Trophoblast cell (in vitro differentiated cells and primary cell): ENCODE measurements at regions not wholly inside any gene's neighbourhood (a gene's known extent, or its start where the extent isn't known, plus 50 kb on each side); places are given as distances from the start of the nearest gene placed in this dataset.

Experiments used
- DNase-seq, 2 donors: peaks; one replicate each; pipeline ENCODE4 v3.0.0-alpha.2; 2016
- H2AFZ ChIP-seq: 2 replicates; pipeline ENCODE4 v1.6.1; 2013; ENCODE audit warnings: low read length, moderate library complexity, mild to moderate bottlenecking; ENCODE audit not compliant: insufficient read depth, poor library complexity
- H2AK5ac ChIP-seq: 2 replicates; pipeline ENCODE4 v1.6.1; 2013; ENCODE audit warnings: mild to moderate bottlenecking, low read length
- H2BK120ac ChIP-seq: 2 replicates; pipeline ENCODE4 v1.6.1; 2013; ENCODE audit warnings: low read length, mild to moderate bottlenecking, moderate library complexity; ENCODE audit not compliant: insufficient read depth, poor library complexity
- H2BK12ac ChIP-seq: 2 replicates; pipeline ENCODE4 v1.6.1; 2013; ENCODE audit warnings: mild to moderate bottlenecking, low read length, moderate library complexity
- H2BK5ac ChIP-seq: 2 replicates; pipeline ENCODE4 v1.6.1; 2013; ENCODE audit warnings: low read length, low read depth, moderate library complexity, mild to moderate bottlenecking; ENCODE audit not compliant: poor library complexity
- H3K14ac ChIP-seq: 2 replicates; pipeline ENCODE4 v1.6.1; 2013; ENCODE audit warnings: mild to moderate bottlenecking, low read length
- H3K18ac ChIP-seq: 2 replicates; pipeline ENCODE4 v1.6.1; 2013; ENCODE audit warnings: mild to moderate bottlenecking, low read length
- H3K23ac ChIP-seq: 2 replicates; pipeline ENCODE4 v1.6.1; 2013; ENCODE audit warnings: low read length
- H3K27ac ChIP-seq: 2 replicates; pipeline ENCODE4 v1.5.1; 2013; ENCODE audit warnings: low read depth, mild to moderate bottlenecking, inconsistent platforms, low read length, moderate library complexity
- H3K27me3 ChIP-seq: 2 replicates; pipeline ENCODE4 v1.6.1; 2013; ENCODE audit warnings: inconsistent platforms, mild to moderate bottlenecking, low read length, moderate library complexity; ENCODE audit not compliant: insufficient read depth
- H3K36me3 ChIP-seq, 2 experiments: 1 replicate in 1 of 2; 2 replicates in 1 of 2; pipeline ENCODE4 v1.6.1; 2013; ENCODE audit warnings: low read length in 2 of 2, mild to moderate bottlenecking in 2 of 2, moderate library complexity in 1 of 2; ENCODE audit not compliant: insufficient read depth in 2 of 2, control insufficient read depth in 1 of 2
- H3K4ac ChIP-seq: 2 replicates; pipeline ENCODE4 v1.6.1; 2013; ENCODE audit warnings: low read depth, mild to moderate bottlenecking, low read length, moderate library complexity
- H3K4me1 ChIP-seq, 2 experiments: 1 replicate in 1 of 2; 2 replicates in 1 of 2; pipeline ENCODE4 v1.6.1; 2013; ENCODE audit warnings: low read length in 2 of 2, mild to moderate bottlenecking in 2 of 2, moderate library complexity in 1 of 2; ENCODE audit not compliant: insufficient read depth in 2 of 2, control insufficient read depth in 1 of 2
- H3K4me2 ChIP-seq: 2 replicates; pipeline ENCODE4 v1.6.1; 2013; ENCODE audit warnings: inconsistent platforms, mild to moderate bottlenecking, low read length, moderate library complexity
- H3K4me3 ChIP-seq: 2 replicates; pipeline ENCODE4 v1.5.1; 2013; ENCODE audit warnings: mild to moderate bottlenecking, low read depth, low read length, inconsistent platforms
- H3K79me1 ChIP-seq: one replicate; pipeline ENCODE4 v1.6.1; 2013; ENCODE audit warnings: low read length
- H3K79me2 ChIP-seq: 2 replicates; pipeline ENCODE4 v1.6.1; 2013; ENCODE audit warnings: low read length, mild to moderate bottlenecking; ENCODE audit not compliant: control insufficient read depth, insufficient read depth, poor library complexity
- H3K9ac ChIP-seq: 2 replicates; pipeline ENCODE4 v1.6.1; 2013; ENCODE audit warnings: mild to moderate bottlenecking, low read length
- H3K9me3 ChIP-seq: 2 replicates; pipeline ENCODE4 v1.6.1; 2013; ENCODE audit warnings: low read depth, mild to moderate bottlenecking, control low read depth, inconsistent platforms, low read length; ENCODE audit not compliant: insufficient read depth
- H4K12ac ChIP-seq: 2 replicates; pipeline ENCODE4 v1.6.1; 2013; ENCODE audit warnings: low read depth, mild to moderate bottlenecking, low read length, moderate library complexity
- H4K8ac ChIP-seq: 2 replicates; pipeline ENCODE4 v1.6.1; 2013; ENCODE audit warnings: low read depth, mild to moderate bottlenecking, low read length, moderate library complexity
- H4K91ac ChIP-seq: one replicate; pipeline ENCODE4 v1.6.1; 2013; ENCODE audit warnings: low read depth, mild to moderate bottlenecking, low read length, moderate library complexity
- WGBS: extraction: QIAGEN DNeasy Blood & Tissue Kit; methylation state at CpG from one replicate; pipeline ENCODE4 v1.1.7; 2013; ENCODE audit warnings: missing lambda C conversion rate; ENCODE audit not compliant: insufficient read length, insufficient coverage; ENCODE audit errors: extremely low coverage; 5-methylcytosine and 5-hydroxymethylcytosine counted together

GRCh38 chr22:48641906-48642475, 1185.7 kb downstream of the BRD1 start:
- Histone ChIP-seq H2AK5ac (no peak overlapping the region), H3K14ac (no peak overlapping the region), H2BK5ac (no peak overlapping the region), H4K12ac (no peak overlapping the region), H3K27me3 (no peaks in the 10 kb centered on the region), H3K4me2 (no peak overlapping the region), H3K27ac (no peak overlapping the region), H2BK12ac (no peak overlapping the region), H3K9me3 (peaks cover 5% of the 10 kb centered on the region), H3K9ac (no peak overlapping the region), H3K23ac (no peak overlapping the region), H2BK120ac (no peak overlapping the region), H3K4me1 (no peaks in the 10 kb centered on the region), H4K91ac (no peak overlapping the region), H3K4me3 (no peak overlapping the region), H3K36me3 (no peaks in the 10 kb centered on the region), H3K18ac (no peak overlapping the region), H3K4ac (no peak overlapping the region), H2AFZ (no peak overlapping the region), H3K79me1 (no peaks in the 10 kb centered on the region), H3K79me2 (no peaks in the 10 kb centered on the region), H4K8ac (no peak overlapping the region)
- no CpG with 5 or more reads among the region's 14 CpGs for WGBS
- no peak for DNase-seq

- WGBS, result 100% methylated on average over 6 of the region's 33 CpGs
- Histone ChIP-seq H2BK12ac (no peak overlapping the region), H3K4me3 (no peak overlapping the region)
Observed at GRCh38 chr22:48640890-48641841, 1186.5 kb downstream of the BRD1 start.

GRCh38 chr22:48639896-48640748, 1187.6 kb downstream of the BRD1 start:
- no peak overlapping the region for H3K14ac ChIP-seq
- no CpG with 5 or more reads among the region's 26 CpGs for WGBS
- no peaks in the 10 kb centered on the region for H3K79me1 ChIP-seq
- no peak overlapping the region for H3K4me2 ChIP-seq
- H3K9me3 ChIP-seq, result peaks cover 2% of the 10 kb centered on the region
- H3K4ac ChIP-seq, result no peak overlapping the region
- no peak overlapping the region for H4K8ac ChIP-seq
- H2BK5ac ChIP-seq, result no peak overlapping the region
- no peak overlapping the region for H3K9ac ChIP-seq
- no peak overlapping the region for H3K23ac ChIP-seq
- H3K36me3 ChIP-seq, result no peaks in the 10 kb centered on the region
- H2AFZ ChIP-seq, result no peak overlapping the region
- no peaks in the 10 kb centered on the region for H3K4me1 ChIP-seq
- H4K91ac ChIP-seq, result no peak overlapping the region
- H3K27me3 ChIP-seq, result no peaks in the 10 kb centered on the region
- H3K4me3 ChIP-seq, result no peak overlapping the region
- no peak for DNase-seq
- no peak overlapping the region for H2BK12ac ChIP-seq
- H2AK5ac ChIP-seq, result no peak overlapping the region
- no peak overlapping the region for H2BK120ac ChIP-seq
- H3K27ac ChIP-seq, result no peak overlapping the region
- H4K12ac ChIP-seq, result no peak overlapping the region
- no peak overlapping the region for H3K18ac ChIP-seq
- no peaks in the 10 kb centered on the region for H3K79me2 ChIP-seq

More at GRCh38 chr22:48640890-48641841, 1186.5 kb downstream of the BRD1 start:
- DNase-seq, result no peak
- H3K4me1 ChIP-seq, result no peaks in the 10 kb centered on the region
- no peak overlapping the region for H2AK5ac ChIP-seq
- H3K27ac ChIP-seq, result no peak overlapping the region
- H4K12ac ChIP-seq, result no peak overlapping the region
- no peak overlapping the region for H3K23ac ChIP-seq
- H3K79me2 ChIP-seq, result no peaks in the 10 kb centered on the region
- no peaks in the 10 kb centered on the region for H3K36me3 ChIP-seq
- no peak overlapping the region for H3K9ac ChIP-seq
- no peak overlapping the region for H3K14ac ChIP-seq
- H2AFZ ChIP-seq, result no peak overlapping the region
- no peak overlapping the region for H3K4ac ChIP-seq
- H3K4me2 ChIP-seq, result no peak overlapping the region
- H3K27me3 ChIP-seq, result no peaks in the 10 kb centered on the region
- H4K8ac ChIP-seq, result no peak overlapping the region
- H4K91ac ChIP-seq, result no peak overlapping the region
- H3K9me3 ChIP-seq, result peaks cover 5% of the 10 kb centered on the region
- H3K18ac ChIP-seq, result no peak overlapping the region
- no peaks in the 10 kb centered on the region for H3K79me1 ChIP-seq
- H2BK120ac ChIP-seq, result no peak overlapping the region
- no peak overlapping the region for H2BK5ac ChIP-seq

- H2BK120ac ChIP-seq, result no peak overlapping the region
- H3K18ac ChIP-seq, result no peak overlapping the region
- H3K9me3 ChIP-seq, result peaks cover 2% of the 10 kb centered on the region
- H3K9ac ChIP-seq, result no peak overlapping the region
- H3K4me1 ChIP-seq, result no peaks in the 10 kb centered on the region
- no peak overlapping the region for H2AK5ac ChIP-seq
- no peaks in the 10 kb centered on the region for H3K79me2 ChIP-seq
- H3K4me3 ChIP-seq, result no peak overlapping the region
- no peak overlapping the region for H3K4ac ChIP-seq
- no peak overlapping the region for H4K8ac ChIP-seq
- no peak overlapping the region for H2AFZ ChIP-seq
- no peak overlapping the region for H2BK12ac ChIP-seq
- DNase-seq, result no peak
- no peak overlapping the region for H4K12ac ChIP-seq
- no peak overlapping the region for H3K4me2 ChIP-seq
- H3K27ac ChIP-seq, result no peak overlapping the region
- no peaks in the 10 kb centered on the region for H3K36me3 ChIP-seq
- no peak overlapping the region for H4K91ac ChIP-seq
- H3K79me1 ChIP-seq, result no peaks in the 10 kb centered on the region
- no peak overlapping the region for H2BK5ac ChIP-seq
- H3K27me3 ChIP-seq, result no peaks in the 10 kb centered on the region
- no CpG with 5 or more reads among the region's 19 CpGs for WGBS
- no peak overlapping the region for H3K23ac ChIP-seq
- H3K14ac ChIP-seq, result no peak overlapping the region
Observed at GRCh38 chr22:48639021-48639795, 1188.5 kb downstream of the BRD1 start.
